SK-N-SH (cell line): ENCODE measurements at regions not wholly inside any gene's neighbourhood (a gene's known extent, or its start where the extent isn't known, plus 50 kb on each side); places are given as distances from the start of the nearest gene placed in this dataset.

Experiments
- CTCF ChIA-PET: fragments of 300-600, 350-600 bp; formaldehyde crosslinking; extraction: SDS; loops from one replicate; lab custom pipeline; 2021; lab: Yijun Ruan, JAX
- POLR2A ChIA-PET: fragments of 350-600 bp; sonication (Branson Sonifier 250); formaldehyde crosslinking; extraction: SDS; loops from one replicate; lab custom pipeline; 2020; ENCODE audit warnings: antibody characterized with exemption, inconsistent platforms; lab: Yijun Ruan, JAX
- DNase-seq: peaks from one replicate; pipeline ENCODE4 v3.0.0; 2012
- H2AFZ ChIP-seq: fragments of 200-600 bp; sonication (generic); 2 replicates; pipeline ENCODE4 v1.8.1; 2016; ENCODE audit warnings: antibody characterized with exemption, mild to moderate bottlenecking, low read depth
- H3F3A ChIP-seq: fragments of 200-600 bp; sonication (generic); replicated peaks from 2 replicates; pipeline ENCODE3; 2016; ENCODE audit warnings: antibody characterized with exemption, mild to moderate bottlenecking; ENCODE audit not compliant: insufficient read depth
- H3K27ac ChIP-seq, 2 experiments: fragments of 200-500 bp in 1 of 2; fragments of 200-600 bp in 1 of 2; sonication (Bioruptor generic) in 1 of 2; sonication (generic), shearing (Covaris generic) in 1 of 2; 2 replicates each; pipeline versions ENCODE4 v1.5.1 to v1.6.1; 2014 to 2016; ENCODE audit warnings: low read depth in 2 of 2, inconsistent platforms in 1 of 2, low read length in 1 of 2, mild to moderate bottlenecking in 1 of 2, mixed read lengths in 1 of 2
- H3K27me3 ChIP-seq: fragments of 200-600 bp; sonication (generic), shearing (Covaris generic); 2 replicates; pipeline ENCODE4 v1.6.1; 2016; ENCODE audit warnings: mixed run types; ENCODE audit not compliant: insufficient read depth
- H3K36me3 ChIP-seq, 2 experiments: fragments of 200-500 bp in 1 of 2; fragments of 200-600 bp in 1 of 2; sonication (Bioruptor generic) in 1 of 2; sonication (generic) in 1 of 2; replicated peaks in 1 of 2; 2 replicates each; pipeline versions ENCODE3 to v1.5.1; 2014 to 2016; ENCODE audit warnings: low read length in 1 of 2, mild to moderate bottlenecking in 1 of 2; ENCODE audit not compliant: insufficient read depth in 2 of 2, control insufficient read depth in 1 of 2
- H3K4me1 ChIP-seq, 2 experiments: fragments of 200-500 bp in 1 of 2; fragments of 200-600 bp in 1 of 2; sonication (Bioruptor generic) in 1 of 2; sonication (generic), shearing (Covaris generic) in 1 of 2; 2 replicates each; pipeline versions ENCODE4 v1.5.1 to v1.6.1; 2014 to 2016; ENCODE audit warnings: low read depth in 1 of 2, low read length in 1 of 2, mixed run types in 1 of 2; ENCODE audit not compliant: insufficient read depth in 2 of 2, control insufficient read depth in 1 of 2
- H3K4me2 ChIP-seq: fragments of 200-600 bp; sonication (generic), shearing (Covaris generic); 2 replicates; pipeline ENCODE4 v1.6.1; 2017; ENCODE audit warnings: mixed run types
- H3K4me3 ChIP-seq, 2 experiments: fragments of 200-500 bp in 1 of 2; fragments of 200-600 bp in 1 of 2; sonication (Bioruptor generic) in 1 of 2; sonication (generic), shearing (Covaris generic) in 1 of 2; 2 replicates each; pipeline versions ENCODE4 v1.5.1 to v1.8.1; 2014 to 2016; ENCODE audit warnings: low read depth in 2 of 2, inconsistent platforms in 1 of 2, low read length in 1 of 2, mild to moderate bottlenecking in 1 of 2, mixed read lengths in 1 of 2, moderate library complexity in 1 of 2
- H3K79me2 ChIP-seq: fragments of 200-600 bp; sonication (generic); 2 replicates; pipeline ENCODE4 v1.8.1; 2017; ENCODE audit warnings: mild to moderate bottlenecking; ENCODE audit not compliant: insufficient read depth
- H3K9ac ChIP-seq: fragments of 200-600 bp; sonication (generic); 2 replicates; pipeline ENCODE4 v1.6.1; 2017; ENCODE audit warnings: mixed run types
- H3K9me2 ChIP-seq: fragments of 200-600 bp; sonication (generic); 2 replicates; pipeline ENCODE4 v1.6.1; 2017; ENCODE audit warnings: mixed run types
- H3K9me3 ChIP-seq: fragments of 200-600 bp; sonication (generic); 2 replicates; pipeline ENCODE4 v1.6.1; 2017; ENCODE audit warnings: mixed run types, mild to moderate bottlenecking, moderate library complexity
- H4K20me1 ChIP-seq: fragments of 200-600 bp; sonication (generic); 2 replicates; pipeline ENCODE4 v1.6.1; 2017; ENCODE audit warnings: mild to moderate bottlenecking, mixed run types; ENCODE audit not compliant: insufficient read depth
- EP300 ChIP-seq, 2 experiments: IDR thresholded peaks; 2 replicates each; pipeline versions ENCODE4 v1.4.0 to v1.6.1; 2012; ENCODE audit warnings: borderline replicate concordance in 1 of 2, low read depth in 1 of 2, low read length in 1 of 2
- FOXJ3 ChIP-seq: sonication (generic); formaldehyde crosslinking; IDR thresholded peaks from 2 replicates; pipeline ENCODE4 v1.5.1; 2020; ENCODE audit warnings: mild to moderate bottlenecking, missing genetic modification reagents
- FOXM1 ChIP-seq: IDR thresholded peaks from 2 replicates; pipeline ENCODE4 v1.4.0; 2012; ENCODE audit warnings: low read depth, mild to moderate bottlenecking
- JUND ChIP-seq: IDR thresholded peaks from 2 replicates; pipeline ENCODE4 v1.4.0; 2012
- MXI1 ChIP-seq: IDR thresholded peaks from 2 replicates; pipeline ENCODE4 v1.6.1; 2012; ENCODE audit warnings: mild to moderate bottlenecking, low read depth, low read length, improper control_type of control experiment
- NFIC ChIP-seq: IDR thresholded peaks from 2 replicates; pipeline ENCODE4 v1.4.0; 2012; ENCODE audit warnings: borderline replicate concordance
- RCOR1 ChIP-seq: fragments of 150-350 bp; IDR thresholded peaks from 2 replicates; pipeline ENCODE4 v1.6.1; 2017; ENCODE audit warnings: antibody characterized with exemption, low read length
- RXRA ChIP-seq: IDR thresholded peaks from 2 replicates; pipeline ENCODE4 v1.4.0; 2012; ENCODE audit warnings: low read depth, mild to moderate bottlenecking, borderline replicate concordance
- SIN3A ChIP-seq: IDR thresholded peaks from 2 replicates; pipeline ENCODE4 v1.6.1; 2012; ENCODE audit warnings: low read depth, mild to moderate bottlenecking, low read length, moderate library complexity, borderline replicate concordance
- WGBS: methylation state at CpG from one replicate; pipeline ENCODE4 v1.1.6; 2017; ENCODE audit warnings: low lambda C conversion rate; 5-methylcytosine and 5-hydroxymethylcytosine counted together
- small RNA-seq, 7 experiments: library from RNA; depleted of rRNA; stranded (forward); fragments of <200 nt; gene quantifications; one replicate each; pipeline ENCODE3, GENCODE V24; 2012

DNA sequence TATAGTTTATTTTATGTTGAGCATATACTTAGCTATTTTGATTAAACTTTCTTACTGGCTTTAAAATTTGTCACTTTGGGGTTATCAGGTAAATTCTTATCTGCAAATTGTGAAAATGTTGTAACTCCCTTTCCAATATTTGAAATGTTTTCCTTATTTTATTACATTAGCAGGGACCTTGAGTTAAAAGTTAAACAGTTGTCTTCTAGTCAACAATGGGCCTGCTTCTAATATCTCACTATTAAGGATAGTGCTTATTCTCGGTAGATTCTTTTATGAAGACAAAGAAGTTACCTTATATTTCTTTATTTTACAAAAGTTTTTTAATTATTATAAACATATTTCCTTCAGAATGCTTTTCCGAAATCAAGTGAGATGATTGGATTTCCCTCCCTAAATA, 53.7 kb upstream of the AHR start:
- Histone ChIP-seq H2AFZ (no peak overlapping the region), H4K20me1 (no peaks in the 10 kb centered on the region), H3F3A (no peaks in the 10 kb centered on the region), H3K4me1 (peaks cover 0 to 5% of the 10 kb centered on the region in 2 experiments; a peak in 1 of 4 replicates), H3K36me3 (no peaks in the 10 kb centered on the region), H3K9ac (no peak overlapping the region), H3K4me3 (no peak overlapping the region), H3K9me3 (no peaks in the 10 kb centered on the region), H3K4me2 (no peak overlapping the region), H3K9me2 (no peaks in the 10 kb centered on the region), H3K27ac (no peak overlapping the region), H3K79me2 (no peaks in the 10 kb centered on the region), H3K27me3 (peaks cover 48% of the 10 kb centered on the region)
- CTCF ChIA-PET, result no interaction called here
- no peak for DNase-seq
- WGBS, result 17% methylated on average over 2 of the region's 2 CpGs
- no peak for TF ChIP-seq FOXJ3 (CRISPR knock-in tag)
- TF ChIP-seq RXRA, result no peak
- POLR2A ChIA-PET, result no interaction called here

DNA sequence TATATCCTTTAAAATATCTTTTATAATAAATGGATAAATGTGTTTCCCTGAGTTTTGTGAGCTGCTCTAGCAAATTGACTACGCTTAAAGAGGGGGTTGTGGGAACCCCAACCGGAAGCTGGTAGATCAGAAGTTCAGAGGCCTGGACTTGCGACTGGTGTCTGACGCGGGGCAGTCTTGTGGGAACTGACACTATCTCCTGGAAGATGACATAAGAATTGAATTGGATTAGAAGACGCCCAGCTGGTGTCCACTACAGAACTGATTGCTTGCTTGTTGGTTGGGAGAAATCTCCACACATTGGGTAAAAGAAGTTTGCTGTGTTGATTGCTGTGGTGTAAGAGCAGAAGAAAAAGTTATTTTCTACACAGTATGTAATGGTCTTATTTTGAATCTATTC, 51.1 kb upstream of the AHR start:
- TF ChIP-seq SIN3A, result no peak
- TF ChIP-seq NFIC, result no peak
- no peak for TF ChIP-seq MXI1
- TF ChIP-seq FOXM1, result no peak
- no peaks in the 10 kb centered on the region for H3K36me3 ChIP-seq

GRCh38 chr7:17248527-17248926, 49.9 kb upstream of the AHR start:
- 5% methylated on average over 2 of the region's 2 CpGs for WGBS
- Histone ChIP-seq H3K4me3 (no peak overlapping the region), H3K9me3 (no peaks in the 10 kb centered on the region), H3F3A (no peaks in the 10 kb centered on the region), H3K36me3 (no peaks in the 10 kb centered on the region), H3K4me1 (no peaks in the 10 kb centered on the region), H3K9me2 (no peaks in the 10 kb centered on the region), H3K79me2 (no peaks in the 10 kb centered on the region), H3K27me3 (peaks cover 44% of the 10 kb centered on the region; the same call in 1 of the 2 replicates), H2AFZ (no peak overlapping the region), H4K20me1 (no peaks in the 10 kb centered on the region), H3K9ac (no peak overlapping the region), H3K4me2 (no peak overlapping the region), H3K27ac (no peak overlapping the region)
- DNase-seq, result no peak
- ChIA-PET POLR2A (no interaction called here), CTCF (no interaction called here)
- no peak for TF ChIP-seq EP300 (IDR thresholded peaks at IDR 0.05; ENCODE audit: borderline replicate concordance in 1 of 2, low read depth in 1 of 2, low read length in 1 of 2)
- no peak for TF ChIP-seq JUND
- no peak for TF ChIP-seq FOXM1
- TF ChIP-seq NFIC, result no peak
- no peak for TF ChIP-seq RCOR1
- no peak for TF ChIP-seq MXI1

More for the DNA sequence above, 51.1 kb upstream of the AHR start:
- no peaks in the 10 kb centered on the region for H4K20me1 ChIP-seq
- H3K4me2 ChIP-seq, result no peak overlapping the region
- no peak overlapping the region for H3K27ac ChIP-seq
- CTCF ChIA-PET, result no interaction called here
- H3K79me2 ChIP-seq, result no peaks in the 10 kb centered on the region
- no peaks in the 10 kb centered on the region for H3K9me3 ChIP-seq
- DNase-seq, result no peak
- no peak overlapping the region for H3K9ac ChIP-seq
- no peak overlapping the region for H2AFZ ChIP-seq
- no peaks in the 10 kb centered on the region for H3K4me1 ChIP-seq
- peaks cover 44% of the 10 kb centered on the region; the same call in 1 of the 2 replicates for H3K27me3 ChIP-seq
- WGBS, result 19% methylated on average over 6 of the region's 6 CpGs
- POLR2A ChIA-PET, result no interaction called here
- H3F3A ChIP-seq, result no peaks in the 10 kb centered on the region
- H3K9me2 ChIP-seq, result no peaks in the 10 kb centered on the region
- no peak overlapping the region for H3K4me3 ChIP-seq

Small RNA genes lying in the stretch of these regions (small RNA-seq; reads per million reads assigned to genes)
- gene RF00017, result 0 reads per million in 7 experiments
